ENCODE measurements at regions not wholly inside any gene's neighbourhood (a gene's known extent, or its start where the extent isn't known, plus 50 kb on each side); places are given as distances from the start of the nearest gene placed in this dataset.
A peak's percentile ranks its signal among the peaks of the same experiment; 100 is the strongest.

GRCh38 chr11:70772950-70773349, 374.6 kb downstream of the CTTN start:
- no peak for DNase-seq

GRCh38 chr11:70775386-70776075, 377.2 kb downstream of the CTTN start:
- no peak for DNase-seq

- DNase-seq = no peak
Measured at GRCh38 chr11:70776914-70777532, 378.7 kb downstream of the CTTN start.

GRCh38 chr11:70778883-70779282, 380.6 kb downstream of the CTTN start:
- DNase-seq = no peak

- DNase-seq = peak; percentile 12
Measured at GRCh38 chr11:70779433-70780245, 381.3 kb downstream of the CTTN start.

- no peak for DNase-seq
Measured at GRCh38 chr11:70780246-70780535, 381.9 kb downstream of the CTTN start.

- DNase-seq = no peak
Measured at GRCh38 chr11:70782401-70782913, 384.1 kb downstream of the CTTN start.

- no peak for DNase-seq
Measured at GRCh38 chr11:70783356-70783755, 385.0 kb downstream of the CTTN start.

- DNase-seq = no peak
Measured at GRCh38 chr11:70783821-70784220, 385.5 kb downstream of the CTTN start.

GRCh38 chr11:70785372-70785771, 387.0 kb downstream of the CTTN start:
- DNase-seq = no peak

- no peak for DNase-seq
Measured at GRCh38 chr11:70786021-70786665, 387.8 kb downstream of the CTTN start.

- peak; percentile 84 for DNase-seq
Measured at GRCh38 chr11:70788248-70789022, 390.1 kb downstream of the CTTN start.

- DNase-seq = no peak
Measured at GRCh38 chr11:70790671-70791300, 392.5 kb downstream of the CTTN start.

- DNase-seq = no peak
Measured at GRCh38 chr11:70796648-70797227, 398.4 kb downstream of the CTTN start.

- no peak for DNase-seq
Measured at GRCh38 chr11:70798296-70798695, 400.0 kb downstream of the CTTN start.

- peak; percentile 22 for DNase-seq
Measured at GRCh38 chr11:70799386-70799785, 401.1 kb downstream of the CTTN start.

- DNase-seq = no peak
Measured at GRCh38 chr11:70802185-70802584, 403.9 kb downstream of the CTTN start.

- no peak for DNase-seq
Measured at GRCh38 chr11:70804139-70804837, 406.0 kb downstream of the CTTN start.

- DNase-seq = no peak
Measured at GRCh38 chr11:70805243-70805642, 406.9 kb downstream of the CTTN start.

- DNase-seq = no peak
Measured at GRCh38 chr11:70805971-70806370, 407.6 kb downstream of the CTTN start.

All from fibroblast of skin of back (primary cell).